ENCODE measurements at regions not wholly inside any gene's neighbourhood (a gene's known extent, or its start where the extent isn't known, plus 50 kb on each side); places are given as distances from the start of the nearest gene placed in this dataset.
A peak's percentile ranks its signal among the peaks of the same experiment; 100 is the strongest.

DNA sequence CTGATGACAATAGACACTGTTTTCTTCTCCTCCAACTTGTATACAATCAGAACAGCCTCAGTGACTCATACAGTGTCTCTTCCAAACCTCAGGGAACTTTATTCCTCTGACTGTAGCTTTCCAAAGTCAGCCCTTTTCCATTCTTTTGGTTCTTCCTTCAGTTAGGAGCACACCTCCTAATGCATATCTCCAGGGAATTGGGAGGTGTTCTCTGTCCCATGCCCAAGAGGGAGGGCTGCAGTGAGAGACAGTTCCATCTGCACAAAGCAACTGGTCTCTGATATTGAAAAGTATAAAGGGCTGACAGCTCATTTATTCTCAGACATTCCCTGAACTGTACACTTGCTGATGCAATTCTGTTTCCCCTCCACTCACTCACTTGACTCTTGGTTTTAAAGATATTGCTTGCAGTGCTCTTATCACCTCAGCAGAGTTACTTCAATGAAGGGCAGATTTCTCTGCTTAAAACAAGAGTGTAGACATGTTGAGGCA is 337.8 kb upstream of the TBC1D5 start:
- H3K4me1 ChIP-seq (ENCODE audit: insufficient read depth) = no peaks in the 10 kb centered on the region
- ATAC-seq = no peak
- TF ChIP-seq ZNF114 (CRISPR knock-in tag; IDR thresholded peaks at IDR 0.05) = no peak
- TF ChIP-seq POLR2AphosphoS5 (IDR thresholded peaks at IDR 0.05; ENCODE audit: low read depth) = no peak
- no peak for TF ChIP-seq NANOG (IDR thresholded peaks at IDR 0.05; ENCODE audit: borderline replicate concordance)
- TF ChIP-seq, protein P1, sequence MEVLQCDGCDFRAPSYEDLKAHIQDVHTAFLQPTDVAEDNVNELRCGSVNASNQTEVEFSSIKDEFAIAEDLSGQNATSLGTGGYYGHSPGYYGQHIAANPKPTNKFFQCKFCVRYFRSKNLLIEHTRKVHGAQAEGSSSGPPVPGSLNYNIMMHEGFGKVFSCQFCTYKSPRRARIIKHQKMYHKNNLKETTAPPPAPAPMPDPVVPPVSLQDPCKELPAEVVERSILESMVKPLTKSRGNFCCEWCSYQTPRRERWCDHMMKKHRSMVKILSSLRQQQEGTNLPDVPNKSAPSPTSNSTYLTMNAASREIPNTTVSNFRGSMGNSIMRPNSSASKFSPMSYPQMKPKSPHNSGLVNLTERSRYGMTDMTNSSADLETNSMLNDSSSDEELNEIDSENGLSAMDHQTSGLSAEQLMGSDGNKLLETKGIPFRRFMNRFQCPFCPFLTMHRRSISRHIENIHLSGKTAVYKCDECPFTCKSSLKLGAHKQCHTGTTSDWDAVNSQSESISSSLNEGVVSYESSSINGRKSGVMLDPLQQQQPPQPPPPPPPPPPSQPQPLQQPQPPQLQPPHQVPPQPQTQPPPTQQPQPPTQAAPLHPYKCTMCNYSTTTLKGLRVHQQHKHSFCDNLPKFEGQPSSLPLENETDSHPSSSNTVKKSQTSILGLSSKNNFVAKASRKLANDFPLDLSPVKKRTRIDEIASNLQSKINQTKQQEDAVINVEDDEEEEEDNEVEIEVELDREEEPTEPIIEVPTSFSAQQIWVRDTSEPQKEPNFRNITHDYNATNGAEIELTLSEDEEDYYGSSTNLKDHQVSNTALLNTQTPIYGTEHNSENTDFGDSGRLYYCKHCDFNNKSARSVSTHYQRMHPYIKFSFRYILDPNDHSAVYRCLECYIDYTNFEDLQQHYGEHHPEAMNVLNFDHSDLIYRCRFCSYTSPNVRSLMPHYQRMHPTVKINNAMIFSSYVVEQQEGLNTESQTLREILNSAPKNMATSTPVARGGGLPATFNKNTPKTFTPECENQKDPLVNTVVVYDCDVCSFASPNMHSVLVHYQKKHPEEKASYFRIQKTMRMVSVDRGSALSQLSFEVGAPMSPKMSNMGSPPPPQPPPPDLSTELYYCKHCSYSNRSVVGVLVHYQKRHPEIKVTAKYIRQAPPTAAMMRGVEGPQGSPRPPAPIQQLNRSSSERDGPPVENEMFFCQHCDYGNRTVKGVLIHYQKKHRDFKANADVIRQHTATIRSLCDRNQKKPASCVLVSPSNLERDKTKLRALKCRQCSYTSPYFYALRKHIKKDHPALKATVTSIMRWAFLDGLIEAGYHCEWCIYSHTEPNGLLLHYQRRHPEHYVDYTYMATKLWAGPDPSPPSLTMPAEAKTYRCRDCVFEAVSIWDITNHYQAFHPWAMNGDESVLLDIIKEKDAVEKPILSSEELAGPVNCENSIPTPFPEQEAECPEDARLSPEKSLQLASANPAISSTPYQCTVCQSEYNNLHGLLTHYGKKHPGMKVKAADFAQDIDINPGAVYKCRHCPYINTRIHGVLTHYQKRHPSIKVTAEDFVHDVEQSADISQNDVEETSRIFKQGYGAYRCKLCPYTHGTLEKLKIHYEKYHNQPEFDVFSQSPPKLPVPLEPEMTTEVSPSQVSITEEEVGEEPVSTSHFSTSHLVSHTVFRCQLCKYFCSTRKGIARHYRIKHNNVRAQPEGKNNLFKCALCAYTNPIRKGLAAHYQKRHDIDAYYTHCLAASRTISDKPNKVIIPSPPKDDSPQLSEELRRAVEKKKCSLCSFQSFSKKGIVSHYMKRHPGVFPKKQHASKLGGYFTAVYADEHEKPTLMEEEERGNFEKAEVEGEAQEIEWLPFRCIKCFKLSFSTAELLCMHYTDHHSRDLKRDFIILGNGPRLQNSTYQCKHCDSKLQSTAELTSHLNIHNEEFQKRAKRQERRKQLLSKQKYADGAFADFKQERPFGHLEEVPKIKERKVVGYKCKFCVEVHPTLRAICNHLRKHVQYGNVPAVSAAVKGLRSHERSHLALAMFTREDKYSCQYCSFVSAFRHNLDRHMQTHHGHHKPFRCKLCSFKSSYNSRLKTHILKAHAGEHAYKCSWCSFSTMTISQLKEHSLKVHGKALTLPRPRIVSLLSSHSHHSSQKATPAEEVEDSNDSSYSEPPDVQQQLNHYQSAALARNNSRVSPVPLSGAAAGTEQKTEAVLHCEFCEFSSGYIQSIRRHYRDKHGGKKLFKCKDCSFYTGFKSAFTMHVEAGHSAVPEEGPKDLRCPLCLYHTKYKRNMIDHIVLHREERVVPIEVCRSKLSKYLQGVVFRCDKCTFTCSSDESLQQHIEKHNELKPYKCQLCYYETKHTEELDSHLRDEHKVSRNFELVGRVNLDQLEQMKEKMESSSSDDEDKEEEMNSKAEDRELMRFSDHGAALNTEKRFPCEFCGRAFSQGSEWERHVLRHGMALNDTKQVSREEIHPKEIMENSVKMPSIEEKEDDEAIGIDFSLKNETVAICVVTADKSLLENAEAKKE (CRISPR knock-in tag; IDR thresholded peaks at IDR 0.05) = no peak
- Mint-ChIP-seq H3K4me3 (no peak overlapping the region), H3K36me3 (ENCODE audit: low read depth) (no peaks in the 10 kb centered on the region; the same call in 1 of the 3 replicates), H3K4me1 (peaks cover 2% of the 10 kb centered on the region), H3K27me3 (ENCODE audit: insufficient read depth, low read depth, poor library complexity) (peaks cover 2% of the 10 kb centered on the region), H3K9me3 (no peaks in the 10 kb centered on the region), H3K27ac (peak overlapping the region; percentile 28; the same call in 1 of the 2 replicates)
- no peak overlapping the region for H3K4me3 ChIP-seq
- no peaks in the 10 kb centered on the region for H4K20me1 ChIP-seq (replicated peaks; ENCODE audit: insufficient read depth)
- H2AFZ ChIP-seq = no peak overlapping the region
- no peak overlapping the region for H3K27ac ChIP-seq (ENCODE audit: low read depth)
- no peaks in the 10 kb centered on the region for H3K27me3 ChIP-seq (ENCODE audit: insufficient read depth)
- H3K36me3 ChIP-seq (ENCODE audit: insufficient read depth) = no peaks in the 10 kb centered on the region
- H3K79me2 ChIP-seq (replicated peaks; ENCODE audit: insufficient read depth) = no peaks in the 10 kb centered on the region
- H3K9me2 ChIP-seq (ENCODE audit: insufficient read depth) = 0 out of 2 replicates have a peak, but pooled peaks cover 11% of the 10 kb centered on the region
- no peak overlapping the region for H3K4me2 ChIP-seq
- DNase-seq (ENCODE audit: low spot score) = no peak
- H3F3A ChIP-seq (replicated peaks; ENCODE audit: low read depth) = no peaks in the 10 kb centered on the region

DNA sequence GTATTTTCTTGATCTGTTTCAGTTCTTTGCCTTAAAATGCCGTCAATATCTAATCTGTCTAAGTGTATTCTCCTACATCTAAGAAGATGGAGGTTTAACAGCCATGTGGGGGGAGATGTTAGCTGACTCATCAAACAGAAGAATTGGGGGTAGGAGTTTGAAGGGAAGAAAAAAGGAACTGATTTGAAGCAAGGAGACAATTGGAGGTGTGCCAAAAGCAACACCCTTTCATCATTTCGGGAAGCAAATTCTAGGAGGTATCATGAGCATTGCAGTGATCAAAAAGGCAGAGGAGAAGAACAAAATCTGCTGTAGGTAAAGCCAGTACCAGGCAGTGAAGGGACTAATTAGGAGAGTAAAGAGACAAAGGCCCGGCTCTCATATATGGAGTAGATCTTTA is 337.3 kb upstream of the TBC1D5 start:
- DNase-seq (ENCODE audit: low spot score) = no peak
- TF ChIP-seq EZH2 (IDR thresholded peaks at IDR 0.05; ENCODE audit: low read depth, unreplicated experiment) (no peak), EZH2phosphoT487 (IDR thresholded peaks at IDR 0.05; ENCODE audit: unreplicated experiment) (no peak), STAT1 (IDR thresholded peaks at IDR 0.05; ENCODE audit: unreplicated experiment) (no peak)
- TF ChIP-seq, protein P2, sequence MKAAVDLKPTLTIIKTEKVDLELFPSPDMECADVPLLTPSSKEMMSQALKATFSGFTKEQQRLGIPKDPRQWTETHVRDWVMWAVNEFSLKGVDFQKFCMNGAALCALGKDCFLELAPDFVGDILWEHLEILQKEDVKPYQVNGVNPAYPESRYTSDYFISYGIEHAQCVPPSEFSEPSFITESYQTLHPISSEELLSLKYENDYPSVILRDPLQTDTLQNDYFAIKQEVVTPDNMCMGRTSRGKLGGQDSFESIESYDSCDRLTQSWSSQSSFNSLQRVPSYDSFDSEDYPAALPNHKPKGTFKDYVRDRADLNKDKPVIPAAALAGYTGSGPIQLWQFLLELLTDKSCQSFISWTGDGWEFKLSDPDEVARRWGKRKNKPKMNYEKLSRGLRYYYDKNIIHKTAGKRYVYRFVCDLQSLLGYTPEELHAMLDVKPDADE (IDR thresholded peaks at IDR 0.05) = no peak

More for the DNA sequence above, 337.3 kb upstream of the TBC1D5 start:
- no peaks in the 10 kb centered on the region; the same call in 1 of the 3 replicates for H3K36me3 Mint-ChIP-seq (ENCODE audit: low read depth)
- peaks cover 2% of the 10 kb centered on the region for H3K27me3 Mint-ChIP-seq (ENCODE audit: insufficient read depth, low read depth, poor library complexity)
- no peak for ATAC-seq
- no peaks in the 10 kb centered on the region for H3K27me3 ChIP-seq (ENCODE audit: insufficient read depth)
- H3K4me2 ChIP-seq = no peak overlapping the region
- no peaks in the 10 kb centered on the region for H3K4me1 ChIP-seq (ENCODE audit: insufficient read depth)
- 0 out of 2 replicates have a peak, but pooled peaks cover 7% of the 10 kb centered on the region for H3K9me2 ChIP-seq (ENCODE audit: insufficient read depth)
- no peak overlapping the region for H3K4me3 Mint-ChIP-seq
- H3K79me2 ChIP-seq (replicated peaks; ENCODE audit: insufficient read depth) = no peaks in the 10 kb centered on the region
- H3K9me3 Mint-ChIP-seq = no peaks in the 10 kb centered on the region
- H3K4me3 ChIP-seq = no peak overlapping the region
- no peaks in the 10 kb centered on the region; the same call in 2 of the 3 replicates for H3K4me1 Mint-ChIP-seq
- no peaks in the 10 kb centered on the region for H4K20me1 ChIP-seq (replicated peaks; ENCODE audit: insufficient read depth)
- no peaks in the 10 kb centered on the region for H3F3A ChIP-seq (replicated peaks; ENCODE audit: low read depth)
- H3K27ac Mint-ChIP-seq = no peak overlapping the region
- H3K36me3 ChIP-seq (ENCODE audit: insufficient read depth) = no peaks in the 10 kb centered on the region
- no peak overlapping the region for H3K27ac ChIP-seq (ENCODE audit: low read depth)
- no peak overlapping the region for H2AFZ ChIP-seq
